HepG2 (cell line): ENCODE measurements at regions not wholly inside any gene's neighbourhood (a gene's known extent, or its start where the extent isn't known, plus 50 kb on each side); places are given as distances from the start of the nearest gene placed in this dataset.

Experiments used
- ATAC-seq: fragments of 200-7000 bp; cut with Tn5 transposase; 3 replicates; pipeline ENCODE4 v1.9.1; 2020; ENCODE audit warnings: mild to moderate bottlenecking, moderate library complexity
- BruUV-seq: library from RNA; stranded (reverse); fragments of 400-500 nt; replicated peaks from 2 replicates; lab custom pipeline; 2021; lab: Mats Ljungman, UMichigan
- CTCF ChIA-PET: fragments of 300-600 bp; formaldehyde crosslinking; extraction: SDS; loops from one replicate; lab custom pipeline; 2021; ENCODE audit warnings: low total read pairs, inconsistent platforms, low intra/inter-chr PET ratio; lab: Yijun Ruan, JAX
- POLR2A ChIA-PET: fragments of 350-600 bp; sonication (Branson Sonifier 250); formaldehyde crosslinking; loops from one replicate; lab custom pipeline; 2020; ENCODE audit warnings: antibody characterized with exemption, inconsistent platforms; lab: Yijun Ruan, JAX
- DNase-seq: peaks from one replicate; pipeline ENCODE4 v3.0.0-alpha.2; 2015; ENCODE audit warnings: low spot score
- FAIRE-seq: peaks from 3 replicates; lab custom pipeline; 2011; peaks lifted over from hg19 to GRCh38; lab: Jason Lieb, UNC
- H2AFZ ChIP-seq: one replicate; pipeline ENCODE4 v1.6.1; 2011; ENCODE audit warnings: low read length, inconsistent platforms
- H3K27ac ChIP-seq: fragments of 300-600 bp; 3 replicates; pipeline ENCODE4 v1.8.0; 2011; ENCODE audit warnings: mixed run types, mild to moderate bottlenecking, mixed read lengths, low read length, inconsistent platforms; ENCODE audit not compliant: insufficient read depth; ENCODE audit errors: extremely low read length
- H3K27me3 ChIP-seq, 2 experiments: fragments of 200-600 bp in 1 of 2; 2 replicates in 1 of 2; 3 replicates in 1 of 2; pipeline versions ENCODE4 v1.6.0 to v1.8.0; 2011; ENCODE audit warnings: low read length in 2 of 2, mild to moderate bottlenecking in 2 of 2, moderate library complexity in 2 of 2, inconsistent platforms in 1 of 2; ENCODE audit not compliant: insufficient read depth in 2 of 2, control insufficient read depth in 1 of 2
- H3K36me3 ChIP-seq, 2 experiments: fragments of 200-600 bp in 1 of 2; replicated peaks in 1 of 2; 2 replicates in 1 of 2; 3 replicates in 1 of 2; pipeline versions ENCODE4 v1.5.1 to v1.8.0; 2011; ENCODE audit warnings: low read length in 2 of 2, inconsistent platforms in 1 of 2; ENCODE audit not compliant: insufficient read depth in 2 of 2, control insufficient read depth in 1 of 2
- H3K4me1 ChIP-seq: 2 replicates; pipeline ENCODE4 v1.5.1; 2012; ENCODE audit warnings: low read length, inconsistent platforms; ENCODE audit not compliant: insufficient read depth
- H3K4me2 ChIP-seq: 2 replicates; pipeline ENCODE4 v1.6.0; 2011; ENCODE audit warnings: low read depth, low read length, inconsistent platforms
- H3K4me3 ChIP-seq, 3 experiments: fragments of 200-600 bp in 1 of 3; sonication (generic), shearing (Covaris generic) in 1 of 3; replicated peaks in 1 of 3; 2 replicates each; pipeline ENCODE4 v1.5.1; 2011 to 2016; ENCODE audit warnings: low read length in 3 of 3, inconsistent platforms in 2 of 3, low read depth in 2 of 3, mild to moderate bottlenecking in 2 of 3, control low read depth in 1 of 3, mixed read lengths in 1 of 3; ENCODE audit not compliant: insufficient read depth in 1 of 3
- H3K79me2 ChIP-seq: one replicate; pipeline ENCODE4 v1.6.1; 2011; ENCODE audit warnings: low read length, inconsistent platforms; ENCODE audit not compliant: insufficient read depth
- H3K9ac ChIP-seq: 2 replicates; pipeline ENCODE4 v1.6.0; 2011; ENCODE audit warnings: mild to moderate bottlenecking, low read depth, low read length, inconsistent platforms; ENCODE audit not compliant: insufficient read depth
- H3K9me3 ChIP-seq: 2 replicates; pipeline ENCODE4 v1.5.1; 2012; ENCODE audit warnings: mild to moderate bottlenecking, low read length
- H4K20me1 ChIP-seq: 2 replicates; pipeline ENCODE4 v1.6.0; 2011; ENCODE audit warnings: inconsistent platforms, mild to moderate bottlenecking, low read length, moderate library complexity; ENCODE audit not compliant: insufficient read depth
- HNRNPUL1 ChIP-seq: fragments of 200-400 bp; formaldehyde crosslinking; IDR thresholded peaks from 2 replicates; pipeline ENCODE4 v1.6.1; 2017; ENCODE audit warnings: low read depth, mild to moderate bottlenecking, low read length, moderate library complexity
- RCOR2 ChIP-seq: IDR thresholded peaks from 2 replicates; pipeline ENCODE4 v1.6.1; 2016; ENCODE audit warnings: missing biosample characterization, missing genetic modification reagents
- REPIN1 ChIP-seq: sonication (generic); formaldehyde crosslinking; IDR thresholded peaks from 2 replicates; pipeline ENCODE4 v1.8.0; 2022; ENCODE audit warnings: missing genetic modification reagents, low read depth, mild to moderate bottlenecking, borderline replicate concordance
- ZNF230 ChIP-seq: sonication (generic); formaldehyde crosslinking; IDR thresholded peaks from 2 replicates; pipeline ENCODE4 v1.4.0; 2020; ENCODE audit warnings: mild to moderate bottlenecking, missing genetic modification reagents
- ZNF331 ChIP-seq: sonication (generic); formaldehyde crosslinking; IDR thresholded peaks from 2 replicates; pipeline ENCODE4 v1.4.0; 2020; ENCODE audit warnings: missing genetic modification reagents
- ZNF530 ChIP-seq: sonication (generic); formaldehyde crosslinking; IDR thresholded peaks from 2 replicates; pipeline ENCODE4 v1.5.0; 2020; ENCODE audit warnings: low read depth, mild to moderate bottlenecking, missing genetic modification reagents
- ZNF615 ChIP-seq: sonication (generic); formaldehyde crosslinking; IDR thresholded peaks from 2 replicates; pipeline ENCODE4 v1.5.0; 2020; ENCODE audit warnings: mild to moderate bottlenecking, missing genetic modification reagents, borderline replicate concordance
- ZZZ3 ChIP-seq: sonication (generic); formaldehyde crosslinking; IDR thresholded peaks from 2 replicates; pipeline ENCODE4 v1.4.0; 2020; ENCODE audit warnings: missing genetic modification reagents, mild to moderate bottlenecking, borderline replicate concordance
- WGBS: methylation state at CpG from one replicate; pipeline ENCODE4 v1.1.6; 2017; ENCODE audit warnings: low lambda C conversion rate; 5-methylcytosine and 5-hydroxymethylcytosine counted together
- in situ Hi-C: cut with HindIII; loops from 2 replicates; pipeline ENCODE4 v1.10.0; 2017; ENCODE audit warnings: low pct_unique_long_range_greater_than_20kb; ENCODE audit not compliant: extremely low pct_ligation_motif_present
- intact Hi-C: fragments of 100-400 bp; cut with micrococcal nuclease; formaldehyde crosslinking; loops from one replicate; pipeline ENCODE4 v1.10.0; 2022; ENCODE audit not compliant: unreplicated experiment
- TF ChIP-seq, protein P1 (sequence below): sonication (generic); formaldehyde crosslinking; IDR thresholded peaks from 2 replicates; pipeline ENCODE4 v1.9.0; 2021; ENCODE audit warnings: missing genetic modification reagents, borderline replicate concordance
- TF ChIP-seq, protein P2 (sequence below): sonication (generic); formaldehyde crosslinking; IDR thresholded peaks from 2 replicates; pipeline ENCODE4; 2020; ENCODE audit warnings: missing genetic modification reagents, mild to moderate bottlenecking, borderline replicate concordance
- TF ChIP-seq, protein P3 (sequence below): IDR thresholded peaks from 2 replicates; pipeline ENCODE4 v1.6.1; 2016; ENCODE audit warnings: missing compliant biosample characterization, missing genetic modification reagents, borderline replicate concordance
- TF ChIP-seq, protein P4 (sequence below): sonication (generic); formaldehyde crosslinking; IDR thresholded peaks from 2 replicates; pipeline ENCODE4 v1.8.0; 2023; ENCODE audit warnings: mild to moderate bottlenecking, missing genetic modification reagents
- TF ChIP-seq, protein P5 (sequence below): sonication (generic); formaldehyde crosslinking; IDR thresholded peaks from 2 replicates; pipeline ENCODE4 v1.5.0; 2020; ENCODE audit warnings: missing genetic modification reagents
- TF ChIP-seq, protein P6 (sequence below): sonication (generic); formaldehyde crosslinking; IDR thresholded peaks from 2 replicates; pipeline ENCODE4 v1.4.0; 2020; ENCODE audit warnings: mild to moderate bottlenecking, missing genetic modification reagents
- TF ChIP-seq, protein P7 (sequence below): sonication (generic); formaldehyde crosslinking; IDR thresholded peaks from 2 replicates; pipeline ENCODE4 v1.5.1; 2020; ENCODE audit warnings: missing genetic modification reagents, mild to moderate bottlenecking, borderline replicate concordance

DNA sequence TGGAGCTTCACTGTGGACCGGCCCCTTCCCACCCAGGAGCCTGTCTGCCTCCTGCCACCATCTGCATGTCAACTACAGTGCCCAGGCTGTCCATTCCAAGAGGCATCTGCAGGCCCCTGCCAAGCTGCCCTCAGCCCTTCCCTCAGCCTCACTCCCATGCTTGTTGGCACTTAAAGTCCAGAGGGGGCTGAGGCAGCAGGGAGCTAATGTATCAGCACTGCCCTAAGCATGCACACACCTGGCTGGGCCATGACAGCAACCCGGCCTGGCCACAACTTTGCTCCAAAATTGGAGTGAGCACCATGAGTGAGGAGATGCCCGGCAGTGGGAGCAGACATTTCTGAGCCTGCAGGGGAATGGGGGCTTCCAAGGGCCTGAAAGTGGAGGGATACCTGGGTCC is 417.5 kb upstream of the GRM3 start:
- Histone ChIP-seq H3K9me3 (peaks cover 25% of the 10 kb centered on the region), H3K36me3 (no peaks in the 10 kb centered on the region)
- intact Hi-C loops: no loop called here
- TF ChIP-seq, protein P1, sequence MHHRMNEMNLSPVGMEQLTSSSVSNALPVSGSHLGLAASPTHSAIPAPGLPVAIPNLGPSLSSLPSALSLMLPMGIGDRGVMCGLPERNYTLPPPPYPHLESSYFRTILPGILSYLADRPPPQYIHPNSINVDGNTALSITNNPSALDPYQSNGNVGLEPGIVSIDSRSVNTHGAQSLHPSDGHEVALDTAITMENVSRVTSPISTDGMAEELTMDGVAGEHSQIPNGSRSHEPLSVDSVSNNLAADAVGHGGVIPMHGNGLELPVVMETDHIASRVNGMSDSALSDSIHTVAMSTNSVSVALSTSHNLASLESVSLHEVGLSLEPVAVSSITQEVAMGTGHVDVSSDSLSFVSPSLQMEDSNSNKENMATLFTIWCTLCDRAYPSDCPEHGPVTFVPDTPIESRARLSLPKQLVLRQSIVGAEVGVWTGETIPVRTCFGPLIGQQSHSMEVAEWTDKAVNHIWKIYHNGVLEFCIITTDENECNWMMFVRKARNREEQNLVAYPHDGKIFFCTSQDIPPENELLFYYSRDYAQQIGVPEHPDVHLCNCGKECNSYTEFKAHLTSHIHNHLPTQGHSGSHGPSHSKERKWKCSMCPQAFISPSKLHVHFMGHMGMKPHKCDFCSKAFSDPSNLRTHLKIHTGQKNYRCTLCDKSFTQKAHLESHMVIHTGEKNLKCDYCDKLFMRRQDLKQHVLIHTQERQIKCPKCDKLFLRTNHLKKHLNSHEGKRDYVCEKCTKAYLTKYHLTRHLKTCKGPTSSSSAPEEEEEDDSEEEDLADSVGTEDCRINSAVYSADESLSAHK (CRISPR knock-in tag): no peak
- TF ChIP-seq ZNF615 (CRISPR knock-in tag) (no peak), ZNF331 (CRISPR knock-in tag) (no peak), RCOR2 (CRISPR knock-in tag) (no peak), REPIN1 (no peak), ZNF230 (no peak), HNRNPUL1 (no peak), ZNF530 (no peak), ZZZ3 (CRISPR knock-in tag) (no peak)
- TF ChIP-seq, protein P2, sequence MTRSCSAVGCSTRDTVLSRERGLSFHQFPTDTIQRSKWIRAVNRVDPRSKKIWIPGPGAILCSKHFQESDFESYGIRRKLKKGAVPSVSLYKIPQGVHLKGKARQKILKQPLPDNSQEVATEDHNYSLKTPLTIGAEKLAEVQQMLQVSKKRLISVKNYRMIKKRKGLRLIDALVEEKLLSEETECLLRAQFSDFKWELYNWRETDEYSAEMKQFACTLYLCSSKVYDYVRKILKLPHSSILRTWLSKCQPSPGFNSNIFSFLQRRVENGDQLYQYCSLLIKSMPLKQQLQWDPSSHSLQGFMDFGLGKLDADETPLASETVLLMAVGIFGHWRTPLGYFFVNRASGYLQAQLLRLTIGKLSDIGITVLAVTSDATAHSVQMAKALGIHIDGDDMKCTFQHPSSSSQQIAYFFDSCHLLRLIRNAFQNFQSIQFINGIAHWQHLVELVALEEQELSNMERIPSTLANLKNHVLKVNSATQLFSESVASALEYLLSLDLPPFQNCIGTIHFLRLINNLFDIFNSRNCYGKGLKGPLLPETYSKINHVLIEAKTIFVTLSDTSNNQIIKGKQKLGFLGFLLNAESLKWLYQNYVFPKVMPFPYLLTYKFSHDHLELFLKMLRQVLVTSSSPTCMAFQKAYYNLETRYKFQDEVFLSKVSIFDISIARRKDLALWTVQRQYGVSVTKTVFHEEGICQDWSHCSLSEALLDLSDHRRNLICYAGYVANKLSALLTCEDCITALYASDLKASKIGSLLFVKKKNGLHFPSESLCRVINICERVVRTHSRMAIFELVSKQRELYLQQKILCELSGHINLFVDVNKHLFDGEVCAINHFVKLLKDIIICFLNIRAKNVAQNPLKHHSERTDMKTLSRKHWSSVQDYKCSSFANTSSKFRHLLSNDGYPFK (CRISPR knock-in tag): no peak
- TF ChIP-seq, protein P3, sequence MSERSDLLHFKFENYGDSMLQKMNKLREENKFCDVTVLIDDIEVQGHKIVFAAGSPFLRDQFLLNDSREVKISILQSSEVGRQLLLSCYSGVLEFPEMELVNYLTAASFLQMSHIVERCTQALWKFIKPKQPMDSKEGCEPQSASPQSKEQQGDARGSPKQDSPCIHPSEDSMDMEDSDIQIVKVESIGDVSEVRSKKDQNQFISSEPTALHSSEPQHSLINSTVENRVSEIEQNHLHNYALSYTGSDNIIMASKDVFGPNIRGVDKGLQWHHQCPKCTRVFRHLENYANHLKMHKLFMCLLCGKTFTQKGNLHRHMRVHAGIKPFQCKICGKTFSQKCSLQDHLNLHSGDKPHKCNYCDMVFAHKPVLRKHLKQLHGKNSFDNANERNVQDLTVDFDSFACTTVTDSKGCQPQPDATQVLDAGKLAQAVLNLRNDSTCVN (CRISPR knock-in tag): no peak
- TF ChIP-seq, protein P4, sequence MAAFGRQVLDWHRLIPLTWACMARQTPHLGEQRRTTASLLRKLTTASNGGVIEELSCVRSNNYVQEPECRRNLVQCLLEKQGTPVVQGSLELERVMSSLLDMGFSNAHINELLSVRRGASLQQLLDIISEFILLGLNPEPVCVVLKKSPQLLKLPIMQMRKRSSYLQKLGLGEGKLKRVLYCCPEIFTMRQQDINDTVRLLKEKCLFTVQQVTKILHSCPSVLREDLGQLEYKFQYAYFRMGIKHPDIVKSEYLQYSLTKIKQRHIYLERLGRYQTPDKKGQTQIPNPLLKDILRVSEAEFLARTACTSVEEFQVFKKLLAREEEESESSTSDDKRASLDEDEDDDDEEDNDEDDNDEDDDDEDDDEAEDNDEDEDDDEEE (CRISPR knock-in tag): no peak
- TF ChIP-seq, protein P5, sequence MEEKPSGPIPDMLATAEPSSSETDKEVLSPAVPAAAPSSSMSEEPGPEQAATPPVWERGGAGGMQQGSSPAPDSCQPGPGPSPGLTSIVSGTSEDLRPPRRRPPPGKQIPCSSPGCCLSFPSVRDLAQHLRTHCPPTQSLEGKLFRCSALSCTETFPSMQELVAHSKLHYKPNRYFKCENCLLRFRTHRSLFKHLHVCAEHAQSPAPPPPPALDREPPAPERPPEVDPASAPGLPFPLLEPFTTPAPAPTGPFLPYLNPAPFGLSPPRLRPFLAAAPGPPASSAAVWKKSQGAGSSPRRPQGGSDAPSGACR: no peak
- TF ChIP-seq, protein P6, sequence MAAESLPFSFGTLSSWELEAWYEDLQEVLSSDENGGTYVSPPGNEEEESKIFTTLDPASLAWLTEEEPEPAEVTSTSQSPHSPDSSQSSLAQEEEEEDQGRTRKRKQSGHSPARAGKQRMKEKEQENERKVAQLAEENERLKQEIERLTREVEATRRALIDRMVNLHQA: no peak
- TF ChIP-seq, protein P7, sequence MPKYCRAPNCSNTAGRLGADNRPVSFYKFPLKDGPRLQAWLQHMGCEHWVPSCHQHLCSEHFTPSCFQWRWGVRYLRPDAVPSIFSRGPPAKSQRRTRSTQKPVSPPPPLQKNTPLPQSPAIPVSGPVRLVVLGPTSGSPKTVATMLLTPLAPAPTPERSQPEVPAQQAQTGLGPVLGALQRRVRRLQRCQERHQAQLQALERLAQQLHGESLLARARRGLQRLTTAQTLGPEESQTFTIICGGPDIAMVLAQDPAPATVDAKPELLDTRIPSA (CRISPR knock-in tag): no peak
- TF ChIP-seq, all 625 proteins: peak for 0
- POLR2A ChIA-PET: no interaction called here
- DNase-seq: no peak
- in situ Hi-C loops: no loop called here
- no peaks in the 10 kb centered on the region for H3K27me3 ChIP-seq
- FAIRE-seq: no peak
- H3K4me2 ChIP-seq: no peak overlapping the region
- H3K4me3 ChIP-seq: no peak overlapping the region
- ATAC-seq: no peak
- H2AFZ ChIP-seq: no peak overlapping the region
- no peaks in the 10 kb centered on the region for H3K4me1 ChIP-seq
- H3K27ac ChIP-seq: no peak overlapping the region
- no peak overlapping the region for H3K9ac ChIP-seq
- no peaks in the 10 kb centered on the region for H3K79me2 ChIP-seq
- 25% methylated on average over 2 of the region's 3 CpGs for WGBS
- BruUV-seq: no TSS peak
- CTCF ChIA-PET: no interaction called here
- H4K20me1 ChIP-seq: no peaks in the 10 kb centered on the region
